ENCODE measurements at regions not wholly inside any gene's neighbourhood (a gene's known extent, or its start where the extent isn't known, plus 50 kb on each side); places are given as distances from the start of the nearest gene placed in this dataset.

- TF ChIP-seq CTCF (IDR thresholded peaks at IDR 0.05; ENCODE audit: poor library complexity): no peak
- no peak for TF ChIP-seq EZH2phosphoT487 (IDR thresholded peaks at IDR 0.05; ENCODE audit: low read depth, severe bottlenecking, unreplicated experiment)
These were observed 499.9 kb downstream of the SLC4A3 start for GRCh38 chr2:220127311-220127710.

Measured in hepatocyte (in vitro differentiated cells).